Kidney epithelial cell (primary cell): ENCODE measurements at regions not wholly inside any gene's neighbourhood (a gene's known extent, or its start where the extent isn't known, plus 50 kb on each side); places are given as distances from the start of the nearest gene placed in this dataset.

Experiments used
- DNase-seq: peaks from one replicate; pipeline ENCODE4 v3.0.0-alpha.2; 2010; ENCODE audit warnings: low read depth
- H3K27me3 ChIP-seq: 2 replicates; pipeline ENCODE4 v1.6.0; 2011; ENCODE audit warnings: low read length; ENCODE audit not compliant: control insufficient read depth, insufficient read depth
- H3K36me3 ChIP-seq: 2 replicates; pipeline ENCODE4 v1.5.1; 2011; ENCODE audit warnings: low read length; ENCODE audit not compliant: control insufficient read depth, insufficient read depth
- H3K4me3 ChIP-seq: 2 replicates; pipeline ENCODE4 v1.5.1; 2011; ENCODE audit warnings: low read depth, mild to moderate bottlenecking, control low read depth, low read length
- CTCF ChIP-seq: IDR thresholded peaks from 2 replicates; pipeline ENCODE4 v1.5.1; 2011; ENCODE audit warnings: mild to moderate bottlenecking, moderate library complexity, low read length, control low read depth, inconsistent platforms; ENCODE audit not compliant: insufficient read depth, poor library complexity, severe bottlenecking

- H3K36me3 ChIP-seq: no peaks in the 10 kb centered on the region
- peak; percentile 86 for DNase-seq
- H3K4me3 ChIP-seq: no peak overlapping the region
- no peak for TF ChIP-seq CTCF
- no peaks in the 10 kb centered on the region for H3K27me3 ChIP-seq
Observed at GRCh38 chr14:80388980-80389711, 177.8 kb upstream of the DIO2 start.

- DNase-seq: no peak
- TF ChIP-seq CTCF: no peak
Observed at GRCh38 chr14:80387563-80387981, 176.3 kb upstream of the DIO2 start.

GRCh38 chr14:80385336-80385735 is 174.0 kb upstream of the DIO2 start:
- H3K4me3 ChIP-seq: no peak overlapping the region
- TF ChIP-seq CTCF: no peak
- no peaks in the 10 kb centered on the region for H3K36me3 ChIP-seq
- H3K27me3 ChIP-seq: no peaks in the 10 kb centered on the region
- no peak for DNase-seq

More at GRCh38 chr14:80387563-80387981, 176.3 kb upstream of the DIO2 start:
- Histone ChIP-seq H3K36me3 (no peaks in the 10 kb centered on the region), H3K4me3 (no peak overlapping the region), H3K27me3 (no peaks in the 10 kb centered on the region)

- no peak for DNase-seq
- no peak for TF ChIP-seq CTCF
- Histone ChIP-seq H3K27me3 (no peaks in the 10 kb centered on the region), H3K4me3 (no peak overlapping the region), H3K36me3 (no peaks in the 10 kb centered on the region)
Observed at GRCh38 chr14:80383223-80383622, 171.9 kb upstream of the DIO2 start.

- Histone ChIP-seq H3K36me3 (no peaks in the 10 kb centered on the region), H3K4me3 (no peak overlapping the region), H3K27me3 (no peaks in the 10 kb centered on the region)
- TF ChIP-seq CTCF: no peak
- no peak for DNase-seq
Observed at GRCh38 chr14:80381807-80382363, 170.6 kb upstream of the DIO2 start.

GRCh38 chr14:80379035-80379434 is 167.7 kb upstream of the DIO2 start:
- Histone ChIP-seq H3K27me3 (no peaks in the 10 kb centered on the region), H3K36me3 (no peaks in the 10 kb centered on the region), H3K4me3 (no peak overlapping the region)
- TF ChIP-seq CTCF: no peak
- no peak for DNase-seq
